OCI-LY1 (cell line): ENCODE measurements at regions not wholly inside any gene's neighbourhood (a gene's known extent, or its start where the extent isn't known, plus 50 kb on each side); places are given as distances from the start of the nearest gene placed in this dataset.

ENCODE experiments used
- H2AFZ ChIP-seq: fragments of 200-600 bp; sonication (generic), shearing (Covaris generic); 2 replicates; pipeline ENCODE4 v1.6.0; 2014; ENCODE audit warnings: antibody characterized with exemption, mild to moderate bottlenecking, low read length
- H3F3A ChIP-seq: fragments of 200-600 bp; sonication (generic), shearing (Covaris generic); 2 replicates; pipeline ENCODE4 v1.6.0; 2014; ENCODE audit warnings: mild to moderate bottlenecking, antibody characterized with exemption, low read length, moderate library complexity; ENCODE audit not compliant: insufficient read depth
- H3K27ac ChIP-seq: fragments of 200-600 bp; sonication (generic); 2 replicates; pipeline ENCODE4 v1.5.1; 2014; ENCODE audit warnings: low read length, mixed run types, mild to moderate bottlenecking, low read depth; ENCODE audit not compliant: poor library complexity, severe bottlenecking
- H3K27me3 ChIP-seq: fragments of 200-600 bp; sonication (generic); 2 replicates; pipeline ENCODE4 v1.6.0; 2014; ENCODE audit warnings: antibody characterized with exemption, mild to moderate bottlenecking, low read length, moderate library complexity; ENCODE audit not compliant: insufficient read depth
- H3K36me3 ChIP-seq: fragments of 200-600 bp; sonication (generic); 2 replicates; pipeline ENCODE4 v1.6.1; 2014; ENCODE audit warnings: mild to moderate bottlenecking, antibody characterized with exemption, low read length, moderate library complexity, mixed read lengths; ENCODE audit not compliant: insufficient read depth
- H3K4me1 ChIP-seq: fragments of 200-600 bp; sonication (generic); 2 replicates; pipeline ENCODE4 v1.5.1; 2014; ENCODE audit warnings: mild to moderate bottlenecking, low read length, moderate library complexity; ENCODE audit not compliant: insufficient read depth, severe bottlenecking
- H3K4me2 ChIP-seq: fragments of 200-600 bp; sonication (generic), shearing (Covaris generic); 2 replicates; pipeline ENCODE4 v1.6.1; 2014; ENCODE audit warnings: low read length
- H3K4me3 ChIP-seq: fragments of 200-600 bp; sonication (generic); 2 replicates; pipeline ENCODE4 v1.5.1; 2014; ENCODE audit warnings: low read length, low read depth, mild to moderate bottlenecking, mixed read lengths; ENCODE audit not compliant: poor library complexity, severe bottlenecking
- H3K79me2 ChIP-seq: fragments of 200-600 bp; shearing (Covaris generic); 2 replicates; pipeline ENCODE4 v1.6.1; 2016; ENCODE audit warnings: mixed run types, low read length, mixed read lengths; ENCODE audit not compliant: insufficient read depth
- H3K9ac ChIP-seq: fragments of 200-600 bp; sonication (generic), shearing (Covaris generic); 2 replicates; pipeline ENCODE4 v1.6.1; 2014; ENCODE audit warnings: mild to moderate bottlenecking, low read length, mixed read lengths
- H3K9me2 ChIP-seq: fragments of 200-600 bp; sonication (generic), shearing (Covaris generic); 2 replicates; pipeline ENCODE4 v1.6.1; 2014; ENCODE audit warnings: low read depth, mild to moderate bottlenecking, low read length, mixed read lengths
- H3K9me3 ChIP-seq: fragments of 200-600 bp; shearing (Covaris generic); 2 replicates; pipeline ENCODE4 v1.6.1; 2014; ENCODE audit warnings: low read length, mixed read lengths
- H4K20me1 ChIP-seq: fragments of 200-600 bp; sonication (generic), shearing (Covaris generic); 2 replicates; pipeline ENCODE4 v1.6.0; 2016; ENCODE audit warnings: mild to moderate bottlenecking, low read length; ENCODE audit not compliant: insufficient read depth
- EZH2 ChIP-seq: fragments of 200-600 bp; sonication (generic), shearing (Covaris generic); IDR thresholded peaks from 2 replicates; pipeline ENCODE4 v1.8.0; 2017; ENCODE audit warnings: borderline replicate concordance, mixed run types, mild to moderate bottlenecking, antibody characterized with exemption, low read length, moderate library complexity, mixed read lengths
- TF ChIP-seq, protein P1 (sequence below): fragments of 200-600 bp; sonication (generic), shearing (Covaris generic); IDR thresholded peaks from 2 replicates; pipeline ENCODE4 v1.5.1; 2017; ENCODE audit warnings: mild to moderate bottlenecking, antibody characterized with exemption, low read length, moderate library complexity, mixed read lengths

DNA sequence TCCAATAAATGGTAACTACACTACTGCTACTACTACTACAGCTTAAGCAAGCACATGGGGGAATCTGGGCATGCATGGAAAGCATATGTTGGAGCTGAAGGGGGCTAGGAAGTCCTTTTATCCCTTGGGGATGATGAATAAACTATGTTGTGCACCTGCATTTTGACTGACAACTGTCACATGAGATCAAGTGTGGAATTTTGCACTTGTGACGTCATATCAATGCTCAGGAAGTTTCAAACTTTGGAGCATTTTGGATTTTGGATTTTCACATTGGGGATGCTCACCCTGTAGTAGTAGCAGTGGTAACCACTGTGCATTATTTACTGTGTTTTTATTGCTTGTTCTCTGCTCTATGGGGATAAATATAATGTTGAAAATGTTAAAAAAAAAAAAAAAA lies 100.5 kb upstream of the SMAD1 start:
- Histone ChIP-seq H3K27ac (no peak overlapping the region), H3K9me2 (no peaks in the 10 kb centered on the region), H3K36me3 (no peaks in the 10 kb centered on the region; the same call in 1 of the 2 replicates), H4K20me1 (no peaks in the 10 kb centered on the region), H3K27me3 (no peaks in the 10 kb centered on the region), H3K4me2 (no peak overlapping the region), H3K79me2 (no peaks in the 10 kb centered on the region), H3K9me3 (no peaks in the 10 kb centered on the region; the same call in 1 of the 2 replicates), H2AFZ (no peak overlapping the region; the same call in 1 of the 2 replicates), H3K4me3 (no peak overlapping the region), H3K9ac (no peak overlapping the region), H3F3A (no peaks in the 10 kb centered on the region), H3K4me1 (no peaks in the 10 kb centered on the region)
- no peak for TF ChIP-seq EZH2
- TF ChIP-seq, protein P1, sequence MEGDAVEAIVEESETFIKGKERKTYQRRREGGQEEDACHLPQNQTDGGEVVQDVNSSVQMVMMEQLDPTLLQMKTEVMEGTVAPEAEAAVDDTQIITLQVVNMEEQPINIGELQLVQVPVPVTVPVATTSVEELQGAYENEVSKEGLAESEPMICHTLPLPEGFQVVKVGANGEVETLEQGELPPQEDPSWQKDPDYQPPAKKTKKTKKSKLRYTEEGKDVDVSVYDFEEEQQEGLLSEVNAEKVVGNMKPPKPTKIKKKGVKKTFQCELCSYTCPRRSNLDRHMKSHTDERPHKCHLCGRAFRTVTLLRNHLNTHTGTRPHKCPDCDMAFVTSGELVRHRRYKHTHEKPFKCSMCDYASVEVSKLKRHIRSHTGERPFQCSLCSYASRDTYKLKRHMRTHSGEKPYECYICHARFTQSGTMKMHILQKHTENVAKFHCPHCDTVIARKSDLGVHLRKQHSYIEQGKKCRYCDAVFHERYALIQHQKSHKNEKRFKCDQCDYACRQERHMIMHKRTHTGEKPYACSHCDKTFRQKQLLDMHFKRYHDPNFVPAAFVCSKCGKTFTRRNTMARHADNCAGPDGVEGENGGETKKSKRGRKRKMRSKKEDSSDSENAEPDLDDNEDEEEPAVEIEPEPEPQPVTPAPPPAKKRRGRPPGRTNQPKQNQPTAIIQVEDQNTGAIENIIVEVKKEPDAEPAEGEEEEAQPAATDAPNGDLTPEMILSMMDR = no peak

DNA sequence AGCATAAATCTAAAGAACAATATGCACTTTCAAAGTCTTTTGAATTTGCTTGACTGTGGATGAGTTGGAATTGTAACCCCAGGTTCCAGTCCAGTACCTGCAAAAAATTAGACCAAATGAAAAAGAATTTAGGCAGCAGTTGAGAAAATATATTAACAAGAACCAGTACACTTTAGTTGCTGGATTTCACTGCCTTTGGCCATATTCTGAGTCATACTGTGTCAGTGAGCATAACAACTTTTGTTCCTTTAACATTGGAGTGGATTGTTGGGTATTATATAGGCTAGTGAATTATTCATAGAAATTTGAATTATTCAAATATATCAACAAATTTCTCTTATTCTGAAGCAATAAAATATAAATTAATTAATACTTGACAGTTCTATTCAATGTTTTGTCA lies 101.5 kb upstream of the SMAD1 start:
- H3K36me3 ChIP-seq = no peaks in the 10 kb centered on the region; the same call in 1 of the 2 replicates
- H3K4me1 ChIP-seq = no peaks in the 10 kb centered on the region
- H2AFZ ChIP-seq = no peak overlapping the region
- no peaks in the 10 kb centered on the region for H3K79me2 ChIP-seq
- no peaks in the 10 kb centered on the region for H3K9me2 ChIP-seq
- no peak overlapping the region for H3K4me2 ChIP-seq
- TF ChIP-seq, protein P1 = no peak
- no peaks in the 10 kb centered on the region for H3K27me3 ChIP-seq
- H4K20me1 ChIP-seq = no peaks in the 10 kb centered on the region
- H3K9ac ChIP-seq = no peak overlapping the region
- no peaks in the 10 kb centered on the region; the same call in 1 of the 2 replicates for H3K9me3 ChIP-seq
- no peak overlapping the region for H3K27ac ChIP-seq
- H3F3A ChIP-seq = no peaks in the 10 kb centered on the region
- H3K4me3 ChIP-seq = no peak overlapping the region

DNA sequence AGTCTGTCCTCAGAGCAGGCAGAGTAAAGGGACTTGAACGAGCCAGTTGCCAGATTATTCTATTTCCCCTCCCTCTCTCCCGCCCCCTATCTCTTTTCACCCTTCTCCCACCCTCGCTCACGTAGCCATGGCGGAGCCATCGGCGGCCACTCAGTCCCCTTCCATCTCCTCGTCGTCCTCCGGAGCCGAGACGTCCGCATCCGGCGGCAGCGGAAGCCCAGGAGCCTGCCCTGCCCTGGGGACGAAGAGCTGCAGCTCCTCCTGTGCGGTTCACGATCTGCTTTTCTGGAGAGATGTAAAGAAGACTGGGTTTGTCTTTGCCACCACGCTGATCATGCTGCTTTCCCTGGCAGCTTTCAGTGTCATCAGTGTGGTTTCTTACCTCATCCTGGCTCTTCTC lies 106.2 kb upstream of the SMAD1 start:
- TF ChIP-seq EZH2 = no peak
- TF ChIP-seq, protein P1 = no peak
- Histone ChIP-seq H3K27me3 (no peaks in the 10 kb centered on the region), H2AFZ (no peak overlapping the region), H3F3A (no peaks in the 10 kb centered on the region), H3K9me3 (no peaks in the 10 kb centered on the region; the same call in 1 of the 2 replicates), H3K27ac (no peak overlapping the region), H3K4me3 (no peak overlapping the region), H3K4me2 (no peak overlapping the region), H3K36me3 (no peaks in the 10 kb centered on the region), H4K20me1 (no peaks in the 10 kb centered on the region), H3K9ac (no peak overlapping the region), H3K9me2 (no peaks in the 10 kb centered on the region), H3K4me1 (no peaks in the 10 kb centered on the region), H3K79me2 (no peaks in the 10 kb centered on the region)
